IPS-20b (cell line): ENCODE measurements at regions not wholly inside any gene's neighbourhood (a gene's known extent, or its start where the extent isn't known, plus 50 kb on each side); places are given as distances from the start of the nearest gene placed in this dataset.
"Not testable (repeated sequence)": the region's sequence is repeated elsewhere in the genome, so short reads cannot be mapped to it uniquely, and the experiment has no call there.

ENCODE experiments used
- H3K27ac ChIP-seq: one replicate; pipeline ENCODE4 v1.5.1; 2013; ENCODE audit warnings: low read length
- H3K27me3 ChIP-seq: 2 replicates; pipeline ENCODE4 v1.6.1; 2013; ENCODE audit warnings: mild to moderate bottlenecking, low read length, inconsistent platforms; ENCODE audit not compliant: insufficient read depth
- H3K36me3 ChIP-seq: 2 replicates; pipeline ENCODE4 v1.6.1; 2013; ENCODE audit warnings: low read depth, mild to moderate bottlenecking, inconsistent platforms, low read length, moderate library complexity; ENCODE audit not compliant: insufficient read depth
- H3K4me1 ChIP-seq: 2 replicates; pipeline ENCODE4 v1.6.1; 2013; ENCODE audit warnings: mild to moderate bottlenecking, control low read depth, inconsistent platforms, low read length, moderate library complexity; ENCODE audit not compliant: insufficient read depth
- H3K4me3 ChIP-seq: 2 replicates; pipeline ENCODE4 v1.5.1; 2013; ENCODE audit warnings: mild to moderate bottlenecking, low read length, inconsistent platforms
- H3K9ac ChIP-seq: 2 replicates; pipeline ENCODE4 v1.6.1; 2013; ENCODE audit warnings: low read depth, mild to moderate bottlenecking, inconsistent platforms, low read length, moderate library complexity
- H3K9me3 ChIP-seq: 2 replicates; pipeline ENCODE4 v1.6.1; 2013; ENCODE audit warnings: mild to moderate bottlenecking, low read depth, low read length, inconsistent platforms; ENCODE audit not compliant: insufficient read depth

DNA sequence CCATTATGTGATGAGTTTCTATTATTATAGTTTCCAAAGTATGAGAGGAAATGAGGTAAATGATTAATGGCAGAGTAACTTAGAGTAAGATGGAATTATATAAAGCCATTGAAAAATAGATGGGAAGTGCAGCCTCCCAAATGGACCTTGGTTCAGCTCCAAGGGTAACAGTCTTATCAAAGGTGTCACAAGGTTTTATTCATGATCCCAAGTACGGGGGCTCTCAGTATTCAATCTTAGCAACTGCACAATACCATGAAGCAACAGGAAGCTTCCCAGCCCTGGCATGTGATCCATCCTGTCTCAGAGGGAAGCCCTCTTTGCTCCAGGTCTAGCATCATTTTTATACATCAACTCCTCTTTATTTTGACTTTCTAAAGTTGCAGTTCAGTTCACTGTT, 948.2 kb downstream of the GALC start:
- Histone ChIP-seq H3K36me3 (no peaks in the 10 kb centered on the region), H3K4me3 (no peak overlapping the region), H3K27me3 (no peaks in the 10 kb centered on the region), H3K9me3 (no peaks in the 10 kb centered on the region), H3K9ac (no peak overlapping the region), H3K27ac (no peak overlapping the region), H3K4me1 (no peaks in the 10 kb centered on the region)

DNA sequence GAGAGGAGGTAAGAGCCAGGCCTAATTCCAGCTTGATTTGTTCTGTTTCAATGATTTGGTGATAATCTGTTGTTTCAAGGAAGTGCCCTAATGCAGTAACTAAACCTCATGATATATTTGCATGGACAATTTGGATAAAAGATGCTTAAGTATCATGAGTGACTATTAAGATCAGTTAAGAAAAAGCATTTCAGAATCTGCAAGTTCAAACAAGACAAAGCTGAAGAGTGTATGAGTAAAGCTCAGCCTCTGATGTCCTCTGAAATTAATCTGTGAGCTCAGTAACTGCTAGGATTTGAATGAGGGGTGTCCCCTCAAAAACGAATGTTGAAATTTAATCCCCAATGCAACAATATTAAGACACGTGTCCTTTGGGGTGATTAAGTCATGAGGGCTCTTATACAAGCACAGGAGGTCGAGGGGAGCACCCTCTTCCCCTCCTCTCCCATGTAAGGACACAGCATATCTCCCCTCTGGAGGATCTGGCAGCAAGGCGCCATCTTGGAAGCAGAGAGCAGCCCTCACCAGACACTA, 949.2 kb downstream of the GALC start:
- H3K9me3 ChIP-seq, result no peaks in the 10 kb centered on the region
- H3K4me3 ChIP-seq, result no peak overlapping the region
- H3K27ac ChIP-seq, result no peak overlapping the region
- no peaks in the 10 kb centered on the region for H3K36me3 ChIP-seq
- no peaks in the 10 kb centered on the region for H3K4me1 ChIP-seq
- H3K9ac ChIP-seq, result no peak overlapping the region
- H3K27me3 ChIP-seq, result no peaks in the 10 kb centered on the region

DNA sequence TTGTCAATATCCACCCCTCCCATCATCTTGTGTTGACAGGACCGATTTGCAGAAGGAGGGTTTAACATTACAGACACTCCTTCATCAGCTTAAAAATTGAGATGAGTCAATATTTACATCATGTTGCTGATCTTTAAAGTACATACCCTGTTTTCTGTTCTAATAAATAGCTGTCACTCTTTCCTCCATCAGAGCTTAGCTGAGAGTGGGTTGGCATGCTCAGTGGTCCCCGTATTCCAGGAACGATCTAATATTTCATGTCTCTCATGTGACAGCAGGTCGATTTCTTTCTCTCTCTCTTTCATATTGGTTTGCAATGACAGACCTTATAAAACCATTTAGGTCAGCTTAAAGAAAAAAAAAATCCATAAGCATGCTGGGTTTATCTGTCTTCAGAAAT, 950.6 kb downstream of the GALC start:
- no peak overlapping the region for H3K4me3 ChIP-seq
- no peak overlapping the region for H3K9ac ChIP-seq
- no peaks in the 10 kb centered on the region for H3K9me3 ChIP-seq
- no peaks in the 10 kb centered on the region for H3K36me3 ChIP-seq
- no peaks in the 10 kb centered on the region for H3K27me3 ChIP-seq
- no peaks in the 10 kb centered on the region for H3K4me1 ChIP-seq
- H3K27ac ChIP-seq, result no peak overlapping the region

DNA sequence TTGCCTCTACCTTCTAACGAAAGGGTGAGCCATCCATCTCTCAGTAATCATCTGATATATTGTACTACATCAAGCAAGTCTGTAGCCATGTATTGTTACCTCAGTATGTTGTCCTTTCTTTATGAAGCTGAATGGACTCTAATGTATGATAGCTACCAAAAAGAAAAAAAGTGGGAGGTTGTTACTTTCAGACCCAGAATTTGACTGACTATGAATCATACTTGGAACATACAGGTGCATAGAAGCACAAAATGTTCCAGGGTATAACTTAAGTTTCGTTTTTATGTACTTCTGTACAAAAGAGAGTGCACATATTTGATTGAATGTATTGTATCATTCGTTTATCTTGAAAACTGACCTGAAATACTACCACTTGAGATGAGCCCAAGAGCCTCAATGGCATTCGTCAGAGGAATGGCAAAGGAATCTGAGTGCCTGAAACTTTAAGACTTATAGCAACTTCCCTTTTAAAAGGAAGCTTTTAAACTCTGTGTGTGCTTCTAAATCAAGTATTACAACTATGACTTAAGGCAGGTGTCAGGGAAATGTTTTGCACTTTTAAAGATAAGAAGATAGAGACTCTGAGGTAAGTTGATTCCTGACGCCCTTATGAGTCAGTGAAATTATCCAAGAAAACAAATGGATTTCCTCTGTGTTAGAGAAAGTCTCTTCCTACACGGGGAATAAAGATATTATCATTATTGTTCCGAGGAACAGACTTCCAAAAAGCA, 951.5 kb downstream of the GALC start:
- Histone ChIP-seq H3K27ac (no peak overlapping the region), H3K36me3 (no peaks in the 10 kb centered on the region), H3K4me3 (no peak overlapping the region), H3K9ac (no peak overlapping the region), H3K9me3 (no peaks in the 10 kb centered on the region), H3K4me1 (no peaks in the 10 kb centered on the region), H3K27me3 (no peaks in the 10 kb centered on the region)

DNA sequence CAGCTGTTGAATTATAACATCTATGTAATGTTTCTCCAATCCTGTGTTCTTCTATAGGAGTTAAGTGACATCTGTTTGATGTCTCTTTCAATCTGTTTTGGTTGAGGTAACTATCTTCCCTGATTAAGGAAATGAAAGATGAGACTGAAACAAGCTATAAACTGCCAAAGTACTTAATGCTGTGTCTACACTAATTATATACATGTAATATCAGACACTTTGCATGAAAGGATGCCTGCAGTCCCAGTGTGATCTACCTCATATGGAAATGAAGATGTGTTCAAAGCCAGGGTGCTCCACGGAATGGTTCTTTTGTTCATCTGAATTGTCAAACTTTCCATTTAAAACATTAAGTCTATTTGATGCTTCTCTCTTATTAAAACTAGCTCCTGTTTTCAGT, 958.3 kb downstream of the GALC start:
- Histone ChIP-seq H3K4me1 (no peaks in the 10 kb centered on the region), H3K27ac (no peak overlapping the region), H3K9ac (no peak overlapping the region)

DNA sequence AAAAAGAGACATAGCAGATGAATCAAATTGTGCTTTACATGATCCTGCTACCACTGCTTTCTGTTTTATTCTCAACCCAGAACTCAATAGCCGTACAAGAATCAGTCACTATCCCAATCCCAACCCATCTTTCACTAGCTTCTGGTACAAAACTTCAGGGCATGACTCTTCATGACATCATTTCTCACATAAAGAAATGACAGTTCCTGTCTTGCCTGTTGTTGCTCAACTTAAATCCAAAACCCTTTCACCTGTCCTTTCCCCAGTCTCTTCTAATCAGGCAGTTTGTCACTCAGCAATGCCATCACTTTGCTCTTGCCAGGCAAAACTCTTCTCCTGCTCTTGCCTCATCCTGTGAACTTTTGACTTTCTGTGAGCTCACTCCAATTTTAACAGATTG, 962.8 kb downstream of the GALC start:
- Histone ChIP-seq H3K9me3 (no peaks in the 10 kb centered on the region), H3K27ac (no peak overlapping the region), H3K4me3 (no peak overlapping the region), H3K36me3 (no peaks in the 10 kb centered on the region), H3K27me3 (no peaks in the 10 kb centered on the region), H3K4me1 (no peaks in the 10 kb centered on the region), H3K9ac (no peak overlapping the region)

More for the DNA sequence above, 958.3 kb downstream of the GALC start:
- Histone ChIP-seq H3K36me3 (no peaks in the 10 kb centered on the region), H3K9me3 (no peaks in the 10 kb centered on the region), H3K27me3 (no peaks in the 10 kb centered on the region), H3K4me3 (no peak overlapping the region)

DNA sequence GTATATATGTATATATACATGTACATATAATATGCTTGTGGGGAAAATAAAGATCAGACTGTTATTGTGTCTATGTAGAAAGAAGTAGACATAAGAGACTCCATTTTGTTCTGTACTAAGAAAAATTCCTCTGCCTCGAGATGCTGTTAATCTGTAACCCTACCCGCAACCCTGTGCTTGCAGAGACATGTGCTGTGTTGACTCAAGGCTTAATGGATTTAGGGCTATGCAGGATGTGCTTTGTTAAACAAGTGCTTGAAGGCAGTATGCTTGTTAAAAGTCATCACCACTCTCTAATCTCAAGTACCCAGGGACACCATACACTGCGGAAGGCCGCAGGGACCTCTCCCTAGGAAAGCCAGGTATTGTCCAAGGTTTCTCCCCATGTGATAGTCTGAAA, 972.9 kb downstream of the GALC start:
- not testable (repeated sequence) for H3K27ac ChIP-seq, H3K36me3 ChIP-seq, H3K27me3 ChIP-seq, H3K9me3 ChIP-seq, H3K9ac ChIP-seq, H3K4me3 ChIP-seq, H3K4me1 ChIP-seq

DNA sequence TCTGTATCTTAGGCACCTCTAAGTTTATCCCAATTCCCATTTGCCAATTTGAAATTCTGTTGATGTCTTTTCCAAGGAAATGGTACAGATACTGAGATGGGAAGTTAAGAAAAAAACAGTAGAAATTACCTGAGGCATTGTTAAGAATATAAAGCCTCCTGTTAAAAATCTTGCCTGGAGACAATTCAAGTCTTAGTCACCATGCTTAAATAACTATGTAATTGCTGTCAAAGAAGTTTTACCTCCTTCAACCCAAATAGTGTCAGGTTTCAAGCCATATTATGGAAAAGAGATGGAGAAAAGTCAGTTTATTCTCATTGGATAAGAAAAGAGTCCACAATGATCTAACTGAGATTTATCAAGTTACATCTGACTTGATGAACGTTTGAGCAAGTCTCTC, 974.7 kb downstream of the GALC start:
- no peaks in the 10 kb centered on the region for H3K36me3 ChIP-seq
- H3K4me1 ChIP-seq, result no peaks in the 10 kb centered on the region
- H3K4me3 ChIP-seq, result no peak overlapping the region
- H3K27me3 ChIP-seq, result peaks cover 8% of the 10 kb centered on the region
- H3K27ac ChIP-seq, result no peak overlapping the region
- no peak overlapping the region for H3K9ac ChIP-seq
- no peaks in the 10 kb centered on the region for H3K9me3 ChIP-seq

DNA sequence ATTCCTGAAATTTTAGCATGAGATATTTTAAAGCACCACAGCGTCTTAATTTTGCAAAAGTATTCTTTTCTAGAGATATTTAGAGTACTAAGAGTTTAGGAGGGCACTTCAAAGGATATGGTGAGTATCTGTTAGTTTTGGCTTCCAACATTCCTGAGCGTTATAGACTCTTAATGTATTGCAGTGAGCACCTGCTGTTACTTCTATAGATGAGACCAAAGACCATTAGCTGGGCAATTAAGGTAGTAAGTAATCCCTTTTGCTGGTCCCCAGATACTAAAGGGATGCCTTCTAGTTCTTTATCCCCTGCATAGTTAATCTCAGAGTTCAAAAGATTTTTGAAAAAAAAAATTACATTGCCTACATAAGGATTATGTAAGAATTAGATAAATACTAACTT, 975.6 kb downstream of the GALC start:
- no peak overlapping the region for H3K27ac ChIP-seq
- H3K4me1 ChIP-seq, result no peaks in the 10 kb centered on the region
- H3K27me3 ChIP-seq, result peaks cover 8% of the 10 kb centered on the region
- H3K9ac ChIP-seq, result no peak overlapping the region
- H3K4me3 ChIP-seq, result no peak overlapping the region
- H3K9me3 ChIP-seq, result no peaks in the 10 kb centered on the region
- H3K36me3 ChIP-seq, result no peaks in the 10 kb centered on the region

DNA sequence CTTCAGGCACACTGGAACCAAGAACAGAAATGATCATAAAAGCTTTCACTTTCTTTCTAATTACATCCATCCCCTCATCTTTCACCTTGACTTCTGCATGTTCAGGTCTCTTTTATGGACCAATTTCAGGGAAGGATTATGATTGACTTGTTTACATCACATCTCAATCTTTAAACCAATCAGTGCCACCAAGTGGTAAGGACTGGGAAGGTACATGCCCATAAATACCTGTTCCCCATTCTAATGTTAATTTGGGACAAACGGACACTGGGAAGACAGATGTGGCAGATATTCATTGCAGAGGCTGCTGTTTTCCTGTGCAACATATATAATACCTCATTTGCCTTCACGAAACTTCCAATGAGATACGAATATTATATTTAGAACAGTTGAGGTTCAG, 978.1 kb downstream of the GALC start:
- Histone ChIP-seq H3K9me3 (no peaks in the 10 kb centered on the region), H3K4me3 (no peak overlapping the region), H3K36me3 (no peaks in the 10 kb centered on the region), H3K9ac (no peak overlapping the region), H3K27me3 (peaks cover 8% of the 10 kb centered on the region), H3K27ac (no peak overlapping the region), H3K4me1 (no peaks in the 10 kb centered on the region; the same call in 1 of the 2 replicates)

DNA sequence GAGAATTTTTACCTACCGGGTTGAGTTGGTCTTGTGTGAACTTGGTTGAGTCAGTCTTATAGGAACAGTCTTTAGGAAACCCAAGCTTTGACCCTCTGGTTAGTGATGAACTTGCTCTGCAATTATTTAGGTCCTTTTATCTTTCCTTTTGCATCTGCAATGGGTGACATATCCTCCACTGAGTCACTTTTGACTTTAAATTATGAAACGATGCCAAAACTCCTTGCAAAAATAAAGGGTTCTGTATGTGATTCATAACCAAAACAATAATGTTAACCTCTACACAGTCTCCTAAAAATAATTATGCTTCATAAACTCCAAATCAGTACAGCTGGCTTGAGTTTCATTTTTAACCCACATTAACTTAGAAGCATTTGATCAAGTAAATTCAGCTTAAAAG, 979.4 kb downstream of the GALC start:
- H3K9ac ChIP-seq, result no peak overlapping the region
- no peak overlapping the region for H3K27ac ChIP-seq
- H3K4me3 ChIP-seq, result no peak overlapping the region
- peaks cover 8% of the 10 kb centered on the region for H3K27me3 ChIP-seq
- H3K36me3 ChIP-seq, result no peaks in the 10 kb centered on the region
- H3K4me1 ChIP-seq, result peaks cover 2% of the 10 kb centered on the region; the same call in 1 of the 2 replicates
- H3K9me3 ChIP-seq, result no peaks in the 10 kb centered on the region

DNA sequence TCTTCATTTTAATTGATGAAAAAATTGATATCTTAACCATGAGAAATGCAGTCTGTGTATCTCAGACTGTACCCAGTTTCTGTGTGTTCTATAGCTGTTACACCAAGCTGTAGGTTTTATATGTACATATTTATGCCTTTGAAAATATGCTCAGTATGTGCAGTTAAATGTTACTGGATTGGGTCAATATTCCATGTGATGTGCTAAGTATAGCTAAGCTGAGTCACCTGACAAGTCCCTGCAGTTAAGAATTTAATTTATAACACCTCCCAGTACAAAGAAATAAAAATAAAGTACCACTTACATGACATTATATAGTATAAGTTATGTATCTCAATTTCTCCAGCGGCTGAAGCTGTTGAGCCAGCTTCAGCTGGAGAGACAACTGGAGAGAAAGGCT, 984.0 kb downstream of the GALC start:
- no peak overlapping the region for H3K9ac ChIP-seq
- H3K27ac ChIP-seq, result no peak overlapping the region
- H3K27me3 ChIP-seq, result no peaks in the 10 kb centered on the region
- peaks cover 4% of the 10 kb centered on the region; the same call in 1 of the 2 replicates for H3K9me3 ChIP-seq
- peaks cover 2% of the 10 kb centered on the region; the same call in 1 of the 2 replicates for H3K4me1 ChIP-seq
- H3K4me3 ChIP-seq, result no peak overlapping the region
- H3K36me3 ChIP-seq, result no peaks in the 10 kb centered on the region
